NCI-H748 (cell line): ENCODE measurements at regions not wholly inside any gene's neighbourhood (a gene's known extent, or its start where the extent isn't known, plus 50 kb on each side); places are given as distances from the start of the nearest gene placed in this dataset.
"Not testable (repeated sequence)": the region's sequence is repeated elsewhere in the genome, so short reads cannot be mapped to it uniquely, and the experiment has no call there.

Experiments used
- DNase-seq: peaks from one replicate; lab custom pipeline; 2025; ENCODE audit not compliant: unreplicated experiment; lab: John Stamatoyannopoulos, UW

DNA sequence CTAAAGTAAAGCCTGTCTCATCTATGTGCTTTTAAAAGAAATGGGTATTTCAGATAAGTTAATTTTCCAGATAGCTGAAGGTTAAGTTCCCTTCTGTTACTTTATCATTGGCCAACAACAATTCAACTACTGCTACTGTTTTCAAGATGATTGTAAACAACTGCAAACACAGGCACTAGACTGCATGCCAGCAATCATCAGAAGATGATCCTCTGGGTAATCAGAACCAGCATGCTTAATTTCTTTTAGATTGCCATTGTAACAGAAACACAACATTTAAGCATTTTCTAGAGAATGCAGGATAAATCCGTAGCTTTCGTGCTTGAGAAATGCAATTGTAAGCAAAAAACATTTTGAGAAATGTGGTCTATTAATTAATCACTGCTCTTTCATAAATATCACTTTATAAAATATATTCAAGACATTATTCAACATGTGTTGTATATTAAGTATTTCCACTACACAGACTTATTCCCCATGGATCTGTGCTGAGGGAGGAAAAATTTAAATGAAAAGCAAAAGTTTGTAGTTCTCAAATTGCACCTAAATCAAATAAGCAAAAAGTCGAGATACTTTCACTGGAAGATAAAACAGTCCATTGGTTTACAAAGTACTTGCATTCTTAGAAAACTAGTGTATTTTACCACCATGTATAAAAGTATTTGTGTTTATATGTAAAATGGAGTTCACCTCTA, 133.7 kb downstream of the ATL2 start:
- no peak for DNase-seq

- DNase-seq = no peak
These were observed 137.6 kb downstream of the ATL2 start for GRCh38 chr2:38239452-38239851.

DNA sequence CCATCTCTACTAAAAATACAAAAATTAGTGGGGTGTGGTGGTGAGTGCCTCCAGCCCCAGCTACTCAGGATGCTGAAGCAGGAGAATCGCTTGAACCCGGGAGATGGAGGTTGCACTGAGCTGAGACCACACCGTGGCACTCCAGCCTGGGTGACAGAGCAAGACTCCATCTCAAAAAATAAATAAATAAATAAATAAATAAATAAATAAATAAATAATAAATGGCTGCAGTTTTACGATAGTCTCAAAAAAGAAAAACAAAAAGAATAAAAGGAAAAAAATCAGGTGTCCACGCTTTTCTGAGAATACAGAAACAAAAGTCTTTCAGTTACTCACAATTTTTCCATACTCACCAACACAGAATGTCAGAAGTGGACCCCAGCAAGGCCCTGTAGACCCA, 138.4 kb downstream of the ATL2 start:
- DNase-seq = not testable (repeated sequence)

GRCh38 chr2:38237311-38237710, 139.8 kb downstream of the ATL2 start:
- no peak for DNase-seq

DNA sequence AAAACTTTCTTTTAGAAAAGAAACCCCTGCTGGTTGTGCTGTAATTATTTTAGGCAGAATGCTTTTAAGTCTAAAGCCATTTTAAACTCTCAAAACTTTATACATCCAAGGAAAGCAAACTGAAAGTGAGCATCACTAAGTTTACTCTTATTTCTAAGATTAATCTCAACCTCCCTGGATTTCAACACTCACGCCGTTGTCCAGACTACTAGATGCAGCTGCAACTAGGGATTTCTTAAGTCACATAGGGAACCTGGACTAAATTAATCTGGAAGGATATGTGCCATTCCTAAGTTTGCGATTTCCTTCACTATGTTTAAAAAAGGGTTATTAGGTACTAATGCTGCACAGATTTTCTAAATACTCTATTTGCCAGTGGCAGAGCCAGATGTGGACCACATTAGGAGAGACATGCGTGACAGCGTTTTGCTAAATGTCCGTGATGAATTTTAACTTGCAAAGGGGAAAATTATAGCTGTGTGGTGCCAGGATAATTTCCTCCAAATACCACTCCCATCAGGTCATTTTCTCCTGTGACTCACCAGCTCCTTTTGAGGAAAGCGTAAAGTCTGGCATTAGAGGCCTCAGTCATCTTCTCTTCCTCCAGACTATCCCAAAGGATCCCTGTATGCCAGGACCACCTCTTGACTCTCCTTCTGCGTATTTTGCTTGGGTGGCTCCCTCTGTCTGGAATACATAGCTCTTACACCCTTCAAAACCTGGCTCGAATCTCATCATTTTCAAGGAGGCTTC, 143.7 kb downstream of the ATL2 start:
- no peak for DNase-seq

DNA sequence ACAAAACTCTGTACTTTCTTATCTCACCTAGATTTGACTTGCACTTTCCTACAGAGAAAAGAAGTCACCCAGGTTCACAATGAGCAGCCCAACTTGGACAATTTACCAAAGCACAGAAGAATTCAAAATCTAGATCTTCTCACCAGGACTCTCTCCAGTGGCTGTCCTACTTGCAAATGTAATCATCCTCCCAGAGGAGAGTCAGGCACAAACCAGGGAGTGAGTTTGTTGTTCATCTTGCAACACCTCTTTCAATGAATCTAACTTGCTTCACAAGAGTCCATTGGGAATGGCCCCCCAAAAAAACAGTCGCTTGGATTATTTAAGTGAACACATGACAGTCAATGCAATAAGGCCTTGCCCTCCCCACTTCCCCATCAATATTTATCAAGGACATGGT, 144.6 kb downstream of the ATL2 start:
- DNase-seq = no peak

DNA sequence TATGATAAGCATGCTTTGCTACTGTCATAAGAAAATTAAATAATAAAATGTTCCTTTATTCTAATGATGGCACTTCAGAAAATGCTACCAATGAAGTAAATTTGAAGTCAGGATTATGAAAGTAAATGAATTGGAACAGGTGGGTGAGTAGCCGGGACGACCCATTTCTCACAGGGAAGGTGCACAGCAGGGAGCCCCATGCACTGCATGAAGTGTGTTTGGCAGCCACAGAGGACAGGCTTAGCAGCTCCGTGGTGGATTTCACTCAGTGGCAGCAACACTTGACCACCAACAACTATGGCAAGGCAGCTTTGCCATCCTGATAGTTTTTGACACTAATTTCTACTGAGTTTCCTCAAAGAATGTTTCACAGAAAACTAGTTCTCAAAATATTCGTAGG, 146.3 kb downstream of the ATL2 start:
- no peak for DNase-seq

GRCh38 chr2:38228753-38229152, 148.3 kb downstream of the ATL2 start:
- no peak for DNase-seq

- no peak for DNase-seq
These were observed 149.0 kb upstream of the CYP1B1 start for GRCh38 chr2:38224821-38225437.

DNA sequence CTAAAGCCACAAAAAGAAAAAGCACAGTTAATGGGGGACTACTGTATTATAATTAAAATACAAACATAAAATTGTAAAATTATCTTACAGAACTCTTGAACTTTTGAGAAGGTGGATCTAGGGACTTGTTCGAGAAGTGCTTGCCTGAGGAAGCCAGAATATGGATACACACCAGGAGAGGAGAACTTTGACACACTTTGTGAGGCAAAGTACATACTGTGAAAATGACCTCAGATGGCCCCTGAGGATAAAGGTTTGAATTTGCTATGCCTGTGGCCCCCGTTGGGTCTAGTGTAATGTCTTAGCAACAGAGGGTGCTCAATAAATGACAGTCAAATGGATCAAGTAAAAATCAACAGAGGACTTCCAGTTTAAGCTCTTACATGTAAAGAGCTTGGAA, 148.2 kb upstream of the CYP1B1 start:
- no peak for DNase-seq

DNA sequence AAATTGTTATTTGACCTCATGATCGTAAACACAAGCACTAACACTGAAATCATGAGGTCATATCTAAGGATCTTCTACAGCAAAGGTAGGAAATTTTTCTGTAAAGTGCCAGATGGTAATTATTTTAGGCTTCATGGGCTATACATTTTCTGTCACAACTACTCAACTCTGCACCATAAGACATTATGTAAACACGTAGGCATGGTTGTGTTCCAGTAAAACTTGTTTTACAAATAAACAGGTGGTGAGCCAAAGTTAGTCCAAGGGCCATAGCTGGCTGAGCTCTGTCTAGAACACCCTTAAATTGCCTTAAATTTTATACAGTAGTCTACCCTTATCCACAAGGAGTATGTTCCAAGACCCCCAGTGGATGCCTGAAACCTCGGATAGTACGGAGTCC, 147.3 kb upstream of the CYP1B1 start:
- DNase-seq = no peak

DNA sequence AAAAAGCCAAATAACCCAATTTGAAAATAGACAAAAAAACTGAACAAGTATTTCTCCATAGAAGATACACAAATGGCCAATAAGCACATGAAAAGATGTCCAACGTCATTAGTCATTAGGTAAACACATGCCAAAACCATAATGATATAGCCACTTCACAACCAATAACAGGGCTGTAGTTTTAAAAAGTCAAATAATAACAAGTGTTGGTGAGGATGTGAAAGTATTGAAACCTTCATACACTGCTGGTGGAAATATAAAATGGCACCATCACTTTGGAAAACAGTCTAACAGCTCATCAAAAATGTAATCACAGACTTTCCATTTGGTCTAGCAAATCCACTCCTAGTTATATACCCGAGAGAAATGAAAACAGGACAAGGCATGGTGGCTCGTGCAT, 144.2 kb upstream of the CYP1B1 start:
- DNase-seq = no peak

- DNase-seq = no peak
These were observed 143.0 kb upstream of the CYP1B1 start for GRCh38 chr2:38218995-38219394.

DNA sequence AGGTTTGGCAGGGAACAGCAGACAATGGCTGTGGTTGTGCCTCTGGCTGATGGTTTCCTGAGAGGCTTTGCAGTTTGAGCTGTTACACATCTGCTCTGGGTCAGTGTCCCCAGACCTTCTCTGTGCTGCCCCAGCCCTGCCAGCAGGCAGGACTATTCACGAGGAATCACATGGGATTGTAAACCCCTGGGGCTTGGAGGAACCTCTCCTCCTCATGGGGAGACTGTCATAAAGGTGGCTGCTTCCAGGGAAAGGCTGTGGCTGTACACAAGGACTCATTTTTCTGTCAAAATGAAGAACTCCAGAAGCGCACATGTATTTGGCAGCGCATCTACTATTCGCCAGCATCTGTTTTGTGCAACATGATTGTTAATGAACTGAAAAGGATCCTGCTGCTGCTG, 142.6 kb upstream of the CYP1B1 start:
- no peak for DNase-seq

DNA sequence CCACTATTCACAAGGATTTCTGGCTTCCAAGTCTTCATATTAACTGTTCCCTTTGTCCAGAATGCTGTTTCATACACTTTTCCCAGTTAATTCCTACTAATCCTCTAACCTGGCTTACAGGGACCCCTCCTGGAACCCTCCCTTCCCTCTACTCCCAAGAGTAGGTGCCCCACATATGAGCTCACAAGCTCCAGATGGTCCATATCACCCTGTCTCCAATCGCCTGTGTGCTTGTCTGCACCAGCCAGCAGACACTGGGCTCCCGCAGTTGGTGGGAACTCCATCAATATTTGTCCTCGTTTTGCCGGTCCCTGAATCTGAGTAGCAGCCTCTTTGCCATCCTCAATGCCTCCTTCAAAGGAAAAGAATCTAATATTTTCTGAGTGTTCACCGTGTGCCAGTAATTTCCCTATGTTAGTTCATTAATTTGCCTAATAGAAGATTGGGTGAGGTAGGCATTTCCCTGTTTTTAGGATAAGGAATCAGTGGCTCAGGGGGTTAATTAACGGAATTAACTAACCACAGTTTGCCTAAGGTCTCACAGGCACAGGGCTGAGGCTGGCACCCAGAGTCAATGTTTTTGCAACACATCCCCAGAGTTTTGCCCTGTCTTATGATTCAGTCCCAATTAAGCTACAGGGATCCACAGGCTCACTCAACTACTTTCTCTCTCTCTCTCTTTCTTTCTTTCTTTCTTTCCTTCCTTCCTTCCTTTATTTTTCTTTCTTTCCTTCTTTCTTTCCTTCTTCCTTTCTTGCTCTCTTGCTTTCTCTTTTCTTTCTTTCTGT, 141.6 kb upstream of the CYP1B1 start:
- no peak for DNase-seq

GRCh38 chr2:38216886-38217285, 140.9 kb upstream of the CYP1B1 start:
- no peak for DNase-seq

DNA sequence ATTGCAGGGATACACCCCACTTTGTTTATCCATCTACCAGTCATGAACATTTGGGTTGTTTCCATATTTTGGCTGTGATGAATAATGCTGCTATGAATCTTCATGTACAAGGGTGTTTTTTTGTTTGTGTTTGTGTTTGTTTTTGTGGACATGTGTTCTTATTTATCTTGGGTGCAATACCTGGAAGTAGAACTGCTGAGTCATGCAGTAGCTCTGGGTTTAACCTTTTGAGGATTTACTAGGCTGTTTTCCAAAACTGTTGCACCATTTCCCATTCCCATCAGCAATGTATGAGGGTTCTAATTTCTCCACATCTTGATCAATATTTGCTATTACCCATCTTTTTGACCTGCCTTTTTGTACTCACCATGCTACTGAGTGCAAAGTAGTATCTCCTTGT, 140.0 kb upstream of the CYP1B1 start:
- DNase-seq = no peak

GRCh38 chr2:38215522-38215921, 139.6 kb upstream of the CYP1B1 start:
- no peak for DNase-seq

DNA sequence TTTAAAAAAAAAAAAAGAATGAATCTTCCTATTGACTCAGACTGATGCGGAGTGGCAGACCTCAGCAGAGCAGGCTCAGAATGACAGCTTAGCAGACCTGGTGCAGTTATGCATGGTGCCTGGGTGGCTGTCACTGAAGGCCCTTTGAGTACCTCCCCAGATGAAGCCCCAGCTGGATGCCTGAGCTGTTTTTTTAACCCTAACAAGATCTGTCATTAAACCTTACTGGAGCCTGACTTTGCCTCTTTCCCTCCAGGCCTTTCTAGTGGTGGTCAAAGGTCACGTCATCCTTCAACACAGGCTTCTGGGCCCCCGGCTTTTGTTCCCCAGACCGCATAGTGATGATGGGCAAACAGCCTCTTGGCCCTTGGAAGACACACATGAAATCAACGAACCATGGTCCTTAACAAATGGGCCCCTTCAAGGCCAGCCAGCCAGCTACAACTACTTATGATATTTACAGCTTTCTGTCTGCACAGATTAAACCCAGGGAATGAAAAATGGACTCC, 138.3 kb upstream of the CYP1B1 start:
- no peak for DNase-seq

- DNase-seq = no peak
These were observed 137.7 kb upstream of the CYP1B1 start for GRCh38 chr2:38213619-38214167.

- DNase-seq = no peak
These were observed 136.4 kb upstream of the CYP1B1 start for GRCh38 chr2:38212312-38212711.
